ENCODE measurements at regions not wholly inside any gene's neighbourhood (a gene's known extent, or its start where the extent isn't known, plus 50 kb on each side); places are given as distances from the start of the nearest gene placed in this dataset.
A peak's percentile ranks its signal among the peaks of the same experiment; 100 is the strongest.

DNA sequence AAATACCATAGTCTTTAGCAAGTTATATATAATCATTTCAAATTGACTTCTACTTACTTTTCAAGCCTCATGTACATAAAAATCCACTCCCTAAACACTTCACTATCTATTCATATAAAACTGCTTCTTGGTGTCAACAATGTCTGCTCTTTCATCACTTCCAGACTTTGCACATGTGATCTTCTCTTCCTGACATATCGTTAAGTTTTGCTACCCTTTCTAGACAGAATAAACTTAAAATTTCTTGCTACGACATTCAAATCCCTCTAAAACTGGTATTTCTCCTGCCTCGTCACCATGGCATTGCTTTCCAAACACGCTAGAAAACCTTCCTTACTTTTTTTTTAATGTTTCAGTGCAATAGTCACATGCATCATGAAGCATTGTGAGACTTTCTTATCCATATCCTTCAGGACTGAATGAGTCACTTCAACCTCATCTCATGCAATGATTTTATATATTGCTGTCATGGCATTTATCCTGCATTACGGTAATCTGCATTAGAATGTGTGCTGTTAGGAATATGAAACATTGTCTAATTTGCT is 122.8 kb downstream of the GMNC start:
- Histone ChIP-seq H3K36me3 (ENCODE audit: control insufficient read depth, insufficient read depth, low read length) (no peaks in the 10 kb centered on the region), H2AFZ (no peak overlapping the region), H3K9me3 (ENCODE audit: control insufficient read depth, low read length) (no peaks in the 10 kb centered on the region), H3K79me2 (no peaks in the 10 kb centered on the region), H3K27me3 (ENCODE audit: control insufficient read depth, insufficient read depth, low read length) (no peaks in the 10 kb centered on the region), H3K27ac (no peak overlapping the region), H3K4me1 (no peaks in the 10 kb centered on the region), H3K4me3 (ENCODE audit: low read depth, low read length) (no peak overlapping the region), H3K9ac (no peak overlapping the region), H3K4me2 (ENCODE audit: low read length) (no peak overlapping the region)
- TF ChIP-seq, protein P1, sequence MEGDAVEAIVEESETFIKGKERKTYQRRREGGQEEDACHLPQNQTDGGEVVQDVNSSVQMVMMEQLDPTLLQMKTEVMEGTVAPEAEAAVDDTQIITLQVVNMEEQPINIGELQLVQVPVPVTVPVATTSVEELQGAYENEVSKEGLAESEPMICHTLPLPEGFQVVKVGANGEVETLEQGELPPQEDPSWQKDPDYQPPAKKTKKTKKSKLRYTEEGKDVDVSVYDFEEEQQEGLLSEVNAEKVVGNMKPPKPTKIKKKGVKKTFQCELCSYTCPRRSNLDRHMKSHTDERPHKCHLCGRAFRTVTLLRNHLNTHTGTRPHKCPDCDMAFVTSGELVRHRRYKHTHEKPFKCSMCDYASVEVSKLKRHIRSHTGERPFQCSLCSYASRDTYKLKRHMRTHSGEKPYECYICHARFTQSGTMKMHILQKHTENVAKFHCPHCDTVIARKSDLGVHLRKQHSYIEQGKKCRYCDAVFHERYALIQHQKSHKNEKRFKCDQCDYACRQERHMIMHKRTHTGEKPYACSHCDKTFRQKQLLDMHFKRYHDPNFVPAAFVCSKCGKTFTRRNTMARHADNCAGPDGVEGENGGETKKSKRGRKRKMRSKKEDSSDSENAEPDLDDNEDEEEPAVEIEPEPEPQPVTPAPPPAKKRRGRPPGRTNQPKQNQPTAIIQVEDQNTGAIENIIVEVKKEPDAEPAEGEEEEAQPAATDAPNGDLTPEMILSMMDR (IDR thresholded peaks at IDR 0.05) = no peak

DNA sequence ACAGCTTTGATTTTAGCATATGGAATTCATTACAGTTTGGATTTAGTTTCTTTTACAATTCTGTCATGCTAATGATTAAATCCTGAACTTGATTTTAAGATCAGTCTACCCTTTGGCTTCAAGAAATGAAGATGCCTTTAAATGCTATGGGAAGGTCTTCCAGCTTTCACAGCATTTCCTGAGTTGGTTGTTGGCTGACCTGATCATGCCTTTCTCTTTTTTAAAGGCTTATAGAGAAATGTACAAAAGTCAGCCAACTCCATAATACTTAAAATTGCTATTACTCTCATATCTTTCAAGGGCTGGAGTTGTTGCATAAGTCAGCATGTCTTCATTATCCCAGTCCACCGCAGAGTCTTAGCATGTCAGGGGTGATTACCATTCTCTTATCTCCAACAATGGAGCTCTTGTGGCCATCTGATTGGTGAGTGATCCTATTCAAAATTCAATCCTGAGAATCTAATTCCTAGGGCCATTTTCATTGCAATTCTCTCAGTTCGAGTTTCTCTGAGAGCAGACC is 123.8 kb downstream of the GMNC start:
- no peaks in the 10 kb centered on the region for H3K79me2 ChIP-seq
- no peaks in the 10 kb centered on the region for H3K27me3 ChIP-seq (ENCODE audit: control insufficient read depth, insufficient read depth, low read length)
- no peaks in the 10 kb centered on the region for H3K9me3 ChIP-seq (ENCODE audit: control insufficient read depth, low read length)
- H3K27ac ChIP-seq = no peak overlapping the region
- no peaks in the 10 kb centered on the region for H3K36me3 ChIP-seq (ENCODE audit: control insufficient read depth, insufficient read depth, low read length)
- H3K4me2 ChIP-seq (ENCODE audit: low read length) = no peak overlapping the region
- H2AFZ ChIP-seq = no peak overlapping the region
- H3K4me3 ChIP-seq (ENCODE audit: low read depth, low read length) = no peak overlapping the region
- H3K9ac ChIP-seq = no peak overlapping the region
- TF ChIP-seq, protein P1 (IDR thresholded peaks at IDR 0.05) = no peak
- no peaks in the 10 kb centered on the region for H3K4me1 ChIP-seq

DNA sequence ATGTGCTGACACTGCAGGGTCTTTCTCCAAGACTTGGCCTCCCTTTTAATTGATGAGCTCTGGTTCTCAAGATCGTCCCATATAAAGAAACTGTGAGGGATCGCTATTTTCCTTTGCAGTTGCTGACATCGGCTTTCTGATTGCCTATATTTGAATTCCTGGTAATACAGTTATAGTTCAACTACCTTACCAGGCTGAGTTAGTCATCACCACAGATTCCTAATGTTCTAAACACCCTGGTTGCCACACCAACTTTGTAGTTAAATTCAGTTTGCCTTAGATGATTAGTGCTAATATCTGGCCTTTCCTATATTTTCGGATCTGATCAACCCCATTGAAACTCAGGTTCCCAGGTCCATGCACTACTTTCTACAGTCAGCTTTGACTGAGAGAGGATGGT is 125.0 kb downstream of the GMNC start:
- no peak overlapping the region for H3K4me2 ChIP-seq (ENCODE audit: low read length)
- no peak overlapping the region for H3K4me3 ChIP-seq (ENCODE audit: low read depth, low read length)
- H3K27me3 ChIP-seq (ENCODE audit: control insufficient read depth, insufficient read depth, low read length) = no peaks in the 10 kb centered on the region
- H3K9ac ChIP-seq = no peak overlapping the region
- H3K9me3 ChIP-seq (ENCODE audit: control insufficient read depth, low read length) = no peaks in the 10 kb centered on the region
- TF ChIP-seq, protein P1 (IDR thresholded peaks at IDR 0.05) = no peak
- H3K27ac ChIP-seq = no peak overlapping the region
- H2AFZ ChIP-seq = no peak overlapping the region
- no peaks in the 10 kb centered on the region for H3K4me1 ChIP-seq
- no peaks in the 10 kb centered on the region for H3K36me3 ChIP-seq (ENCODE audit: control insufficient read depth, insufficient read depth, low read length)
- no peaks in the 10 kb centered on the region for H3K79me2 ChIP-seq

DNA sequence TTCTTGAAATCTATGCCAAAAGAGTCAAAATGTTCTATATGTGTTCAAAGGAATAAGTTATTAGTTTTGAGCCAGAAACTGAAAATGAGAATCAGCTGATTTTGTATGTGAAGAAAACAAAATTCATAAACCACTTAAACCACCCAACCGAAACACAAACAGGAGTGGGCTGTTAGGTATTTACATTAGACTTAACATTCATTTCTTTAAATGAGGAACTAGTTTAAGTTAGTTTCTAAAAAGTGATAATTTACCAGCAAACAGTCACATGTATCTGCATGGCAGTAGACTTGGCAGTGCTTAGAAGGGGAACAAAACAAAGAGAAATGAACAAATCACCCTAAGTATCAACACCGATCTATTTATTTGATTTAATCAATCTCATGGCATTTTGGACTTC is 128.0 kb downstream of the GMNC start:
- Histone ChIP-seq H3K36me3 (ENCODE audit: control insufficient read depth, insufficient read depth, low read length) (no peaks in the 10 kb centered on the region), H3K27ac (no peak overlapping the region), H3K9me3 (ENCODE audit: control insufficient read depth, low read length) (no peaks in the 10 kb centered on the region), H3K4me1 (no peaks in the 10 kb centered on the region), H3K9ac (no peak overlapping the region), H3K79me2 (no peaks in the 10 kb centered on the region), H3K4me2 (ENCODE audit: low read length) (no peak overlapping the region), H3K27me3 (ENCODE audit: control insufficient read depth, insufficient read depth, low read length) (no peaks in the 10 kb centered on the region), H3K4me3 (ENCODE audit: low read depth, low read length) (no peak overlapping the region), H2AFZ (no peak overlapping the region)
- TF ChIP-seq, protein P1 (IDR thresholded peaks at IDR 0.05) = no peak

DNA sequence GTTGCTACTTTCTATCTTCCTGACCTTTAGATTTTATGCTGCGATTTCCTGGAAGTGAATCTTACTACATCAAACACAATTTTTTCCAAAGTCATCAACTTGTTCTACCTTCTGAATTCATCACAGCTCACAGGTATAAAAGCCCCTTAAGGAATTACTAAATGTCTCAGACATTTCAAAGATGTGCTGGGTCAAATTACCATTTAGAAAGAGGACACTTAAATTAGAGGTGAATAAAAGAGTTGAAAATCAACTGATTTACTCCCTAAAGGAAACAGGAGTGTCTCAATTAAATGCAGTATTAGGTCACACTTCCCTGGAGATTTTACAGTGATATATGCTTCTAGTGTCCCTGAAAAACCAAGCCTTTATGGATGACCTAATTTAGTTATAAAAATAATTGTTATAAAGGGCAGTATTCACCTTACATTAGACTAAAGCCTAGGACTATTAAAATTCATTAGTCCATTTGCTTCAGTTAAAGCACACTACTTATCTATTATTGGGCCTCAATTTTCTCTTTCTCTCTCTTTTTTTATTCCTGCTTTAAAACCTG is 128.8 kb downstream of the GMNC start:
- TF ChIP-seq, protein P1 (IDR thresholded peaks at IDR 0.05) = no peak
- Histone ChIP-seq H3K9ac (no peak overlapping the region), H3K4me1 (no peaks in the 10 kb centered on the region), H3K79me2 (no peaks in the 10 kb centered on the region), H3K9me3 (ENCODE audit: control insufficient read depth, low read length) (no peaks in the 10 kb centered on the region), H2AFZ (peak overlapping the region; percentile 23), H3K4me2 (ENCODE audit: low read length) (no peak overlapping the region), H3K27me3 (ENCODE audit: control insufficient read depth, insufficient read depth, low read length) (no peaks in the 10 kb centered on the region), H3K36me3 (ENCODE audit: control insufficient read depth, insufficient read depth, low read length) (no peaks in the 10 kb centered on the region), H3K27ac (no peak overlapping the region), H3K4me3 (ENCODE audit: low read depth, low read length) (no peak overlapping the region)
